Body of pancreas (tissue), 4 donors: ENCODE measurements at regions not wholly inside any gene's neighbourhood (a gene's known extent, or its start where the extent isn't known, plus 50 kb on each side); places are given as distances from the start of the nearest gene placed in this dataset.

ENCODE experiments used
- CTCF ChIP-seq, 7 experiments: fragments of 450-650 bp in 4 of 7; fragments of 200-600 bp in 3 of 7; sonication (generic) in 3 of 7; IDR thresholded peaks; one replicate each; pipeline ENCODE4 v1.5.1; 2016 to 2019; ENCODE audit warnings: antibody characterized with exemption in 7 of 7
- POLR2A ChIP-seq, 3 donors: fragments of 450-650 bp; IDR thresholded peaks; one replicate each; pipeline ENCODE4 v1.6.1; 2016; ENCODE audit warnings: antibody characterized with exemption in 3 of 3, mild to moderate bottlenecking in 2 of 3

- TF ChIP-seq CTCF (IDR thresholded peaks at IDR 0.05) (no peak), POLR2A (IDR thresholded peaks at IDR 0.05) (no peak)
Measured at GRCh38 chr4:124869961-124870495, 157.5 kb upstream of the ANKRD50 start.
